ENCODE measurements at regions not wholly inside any gene's neighbourhood (a gene's known extent, or its start where the extent isn't known, plus 50 kb on each side); places are given as distances from the start of the nearest gene placed in this dataset.

GRCh38 chr13:90413548-90413947 lies 933.9 kb upstream of the MIR17HG start:
- no peak for TF ChIP-seq CTCF (IDR thresholded peaks at IDR 0.05)
- TF ChIP-seq POLR2AphosphoS5 (IDR thresholded peaks at IDR 0.05): no peak
- no peak for TF ChIP-seq POLR2A (IDR thresholded peaks at IDR 0.05)

Data from gastroesophageal sphincter (tissue), 3 donors.